ENCODE measurements at regions not wholly inside any gene's neighbourhood (a gene's known extent, or its start where the extent isn't known, plus 50 kb on each side); places are given as distances from the start of the nearest gene placed in this dataset.

GRCh38 chr18:2281086-2281485 is 290.2 kb downstream of the METTL4 start:
- H3K4me3 ChIP-seq (ENCODE audit: low read length) = no peak overlapping the region
- no peak for TF ChIP-seq CTCF (IDR thresholded peaks at IDR 0.05; ENCODE audit: insufficient read depth, low read depth, low read length, missing control alignments)
- DNase-seq (ENCODE audit: low read depth) = no peak

DNA sequence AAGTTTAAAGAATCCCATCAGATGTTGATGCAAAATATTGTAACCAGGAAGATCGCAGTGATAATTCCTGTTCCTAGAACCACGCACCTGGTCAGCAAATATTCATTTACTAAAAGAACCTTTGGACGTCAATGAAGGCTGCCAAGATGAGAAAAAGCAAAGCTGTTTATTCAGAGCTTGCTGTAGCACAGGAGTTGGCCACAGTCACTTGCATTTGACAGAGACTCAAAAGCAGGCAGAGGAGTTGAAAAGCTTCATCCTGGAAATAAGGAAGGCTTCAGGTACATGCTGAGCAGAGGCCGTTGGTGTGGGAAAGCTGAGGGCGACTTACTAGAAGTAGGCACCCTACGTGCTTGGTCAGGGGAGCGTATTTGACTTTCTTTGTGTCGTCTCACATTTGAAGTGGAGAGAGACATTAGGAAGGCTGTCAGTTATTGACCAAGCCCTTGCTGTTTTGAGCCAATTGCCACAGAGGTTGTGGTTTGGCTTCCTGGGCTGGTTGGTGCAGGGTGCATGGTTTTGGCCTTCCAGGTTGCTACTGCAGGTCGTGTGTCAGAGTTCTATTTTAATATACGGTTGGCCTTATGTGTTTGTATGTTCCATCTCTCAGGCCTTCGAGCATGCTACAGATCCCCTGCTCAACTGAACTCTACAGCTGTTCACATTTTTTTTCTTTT is 289.6 kb downstream of the METTL4 start:
- TF ChIP-seq CTCF (IDR thresholded peaks at IDR 0.05; ENCODE audit: insufficient read depth, low read depth, low read length, missing control alignments) = no peak
- no peak overlapping the region for H3K4me3 ChIP-seq (ENCODE audit: low read length)
- DNase-seq (ENCODE audit: low read depth) = no peak

GRCh38 chr18:2293109-2293839 is 278.0 kb downstream of the METTL4 start:
- TF ChIP-seq CTCF (IDR thresholded peaks at IDR 0.05; ENCODE audit: insufficient read depth, low read depth, low read length, missing control alignments) = no peak
- H3K4me3 ChIP-seq (ENCODE audit: low read length) = no peak overlapping the region
- DNase-seq (ENCODE audit: low read depth) = peak; percentile 5

- no peak for DNase-seq (ENCODE audit: low read depth)
- H3K4me3 ChIP-seq (ENCODE audit: low read length) = no peak overlapping the region
- no peak for TF ChIP-seq CTCF (IDR thresholded peaks at IDR 0.05; ENCODE audit: insufficient read depth, low read depth, low read length, missing control alignments)
Measured at GRCh38 chr18:2301316-2301715, 270.0 kb downstream of the METTL4 start.

DNA sequence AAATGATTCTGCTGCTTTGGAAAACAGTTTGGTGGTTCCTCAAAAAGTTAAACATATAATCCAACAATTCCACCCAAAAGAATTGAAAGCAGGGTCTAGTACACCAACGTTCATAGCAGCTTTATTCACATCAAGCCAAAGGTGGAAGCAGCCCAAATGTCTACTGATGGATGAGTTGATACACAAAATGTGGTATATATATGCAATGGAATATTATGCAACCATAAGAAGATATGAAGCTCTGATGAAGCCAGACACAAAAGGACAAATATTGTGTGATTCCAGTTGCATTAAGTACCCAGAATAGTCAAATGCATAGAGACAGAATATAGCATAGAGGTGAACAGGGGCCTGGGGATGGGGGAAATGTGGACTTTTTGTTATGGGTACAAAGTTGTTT is 269.3 kb downstream of the METTL4 start:
- no peak for TF ChIP-seq CTCF (IDR thresholded peaks at IDR 0.05; ENCODE audit: insufficient read depth, low read depth, low read length, missing control alignments)
- H3K4me3 ChIP-seq (ENCODE audit: low read length) = no peak overlapping the region
- no peak for DNase-seq (ENCODE audit: low read depth)

- TF ChIP-seq CTCF (IDR thresholded peaks at IDR 0.05; ENCODE audit: insufficient read depth, low read depth, low read length, missing control alignments) = no peak
- no peak overlapping the region for H3K4me3 ChIP-seq (ENCODE audit: low read length)
- DNase-seq (ENCODE audit: low read depth) = peak; percentile 84
Measured at GRCh38 chr18:2302628-2303516, 268.4 kb downstream of the METTL4 start.
